Testis (tissue), 2 donors: ENCODE measurements at regions not wholly inside any gene's neighbourhood (a gene's known extent, or its start where the extent isn't known, plus 50 kb on each side); places are given as distances from the start of the nearest gene placed in this dataset.

ENCODE experiments used
- CTCF ChIP-seq, 3 experiments: fragments of 450-650 bp in 2 of 3; fragments of 200-600 bp in 1 of 3; sonication (generic) in 1 of 3; IDR thresholded peaks; one replicate each; pipeline ENCODE4 v1.5.1; 2016 to 2019; ENCODE audit warnings: antibody characterized with exemption in 3 of 3, mild to moderate bottlenecking in 2 of 3, moderate library complexity in 1 of 3
- POLR2A ChIP-seq: fragments of 450-650 bp; IDR thresholded peaks from one replicate; pipeline ENCODE4 v1.6.1; 2017; ENCODE audit warnings: antibody characterized with exemption, mild to moderate bottlenecking, moderate library complexity

- TF ChIP-seq CTCF (IDR thresholded peaks at IDR 0.05) (no peak), POLR2A (no peak)
Observed at GRCh38 chr10:10794046-10794445, 223.6 kb upstream of the CELF2 start.
